ENCODE measurements at regions not wholly inside any gene's neighbourhood (a gene's known extent, or its start where the extent isn't known, plus 50 kb on each side); places are given as distances from the start of the nearest gene placed in this dataset.

- no peak for TF ChIP-seq CTCF (IDR thresholded peaks at IDR 0.05; ENCODE audit: unreplicated experiment in 3 of 3)
- no peaks in the 10 kb centered on the region for H3K9me3 Mint-ChIP-seq
- H3K4me1 Mint-ChIP-seq = peaks cover 16% of the 10 kb centered on the region
- peaks cover 16% of the 10 kb centered on the region for H3K27me3 Mint-ChIP-seq (ENCODE audit: low read depth)
- H3K4me3 Mint-ChIP-seq = no peak overlapping the region
- H3K27ac Mint-ChIP-seq = no peak overlapping the region
- no peaks in the 10 kb centered on the region for H3K36me3 Mint-ChIP-seq (ENCODE audit: low read depth)
These were observed 314.7 kb downstream of the HAPSTR1 start for GRCh38 chr16:9406038-9406712.

- Mint-ChIP-seq H3K4me1 (peaks cover 16% of the 10 kb centered on the region), H3K4me3 (no peak overlapping the region), H3K27me3 (ENCODE audit: low read depth) (peaks cover 22% of the 10 kb centered on the region), H3K27ac (no peak overlapping the region), H3K36me3 (ENCODE audit: low read depth) (no peaks in the 10 kb centered on the region), H3K9me3 (no peaks in the 10 kb centered on the region)
- TF ChIP-seq CTCF (IDR thresholded peaks at IDR 0.05; ENCODE audit: unreplicated experiment in 3 of 3) = no peak
These were observed 315.8 kb downstream of the HAPSTR1 start for GRCh38 chr16:9407206-9407758.

- Mint-ChIP-seq H3K4me3 (no peak overlapping the region), H3K9me3 (no peaks in the 10 kb centered on the region), H3K4me1 (peaks cover 16% of the 10 kb centered on the region), H3K36me3 (ENCODE audit: low read depth) (no peaks in the 10 kb centered on the region), H3K27ac (no peak overlapping the region), H3K27me3 (ENCODE audit: low read depth) (peaks cover 22% of the 10 kb centered on the region)
- TF ChIP-seq CTCF (IDR thresholded peaks at IDR 0.05; ENCODE audit: unreplicated experiment in 3 of 3) = no peak
These were observed 316.9 kb downstream of the HAPSTR1 start for GRCh38 chr16:9408297-9408878.

DNA sequence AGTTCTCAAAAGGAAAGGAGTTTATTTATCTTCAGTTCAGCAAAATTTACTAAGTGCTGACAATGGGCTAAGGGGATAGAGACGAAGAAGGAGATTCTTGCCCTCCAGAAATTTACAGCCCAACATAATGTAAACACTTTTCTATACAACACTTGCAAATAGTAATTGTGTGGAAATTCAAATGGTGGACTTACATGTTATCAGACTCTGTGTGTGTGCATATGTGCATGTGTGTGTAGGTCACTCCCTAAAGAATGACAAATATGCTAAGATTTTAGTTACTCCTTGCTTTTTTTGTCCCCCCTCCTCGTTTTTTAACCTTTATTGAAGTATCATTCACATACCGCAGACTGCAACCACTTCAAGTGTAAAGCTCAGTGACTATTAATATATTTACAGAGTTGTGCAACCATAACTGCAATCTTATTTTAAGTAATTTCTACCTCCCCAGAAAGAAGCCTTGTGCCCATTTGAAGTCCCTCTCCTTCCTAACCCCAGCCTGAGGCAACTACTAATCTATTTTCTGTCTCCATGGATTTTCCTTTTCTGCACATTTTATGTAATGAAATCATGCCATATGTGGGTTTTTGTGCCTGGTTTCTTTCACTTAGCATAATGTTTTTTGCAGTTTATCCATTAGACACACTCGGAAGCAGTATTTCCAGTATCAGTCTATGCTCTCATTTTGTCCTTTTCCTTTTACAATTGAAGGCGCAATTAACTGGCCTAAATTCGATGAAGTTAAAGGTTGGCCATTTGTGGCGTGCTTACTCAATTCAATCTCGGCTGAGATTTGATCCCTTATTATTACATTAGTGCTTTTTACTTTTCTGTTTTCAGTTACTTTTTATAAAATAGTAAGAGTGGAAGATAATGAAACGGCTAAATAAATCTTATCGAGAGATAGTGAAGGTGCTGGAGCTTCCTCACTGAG, 318.4 kb downstream of the HAPSTR1 start:
- no peaks in the 10 kb centered on the region for H3K9me3 Mint-ChIP-seq
- no peak for TF ChIP-seq CTCF (IDR thresholded peaks at IDR 0.05; ENCODE audit: unreplicated experiment in 3 of 3)
- H3K27me3 Mint-ChIP-seq (ENCODE audit: low read depth) = peaks cover 10% of the 10 kb centered on the region
- no peak overlapping the region for H3K4me3 Mint-ChIP-seq
- H3K4me1 Mint-ChIP-seq = peaks cover 16% of the 10 kb centered on the region
- no peaks in the 10 kb centered on the region for H3K36me3 Mint-ChIP-seq (ENCODE audit: low read depth)
- H3K27ac Mint-ChIP-seq = peak overlapping the region in 1 of 3 experiments; percentile 14

- no peak overlapping the region for H3K27ac Mint-ChIP-seq
- H3K9me3 Mint-ChIP-seq = peaks cover 3% of the 10 kb centered on the region
- TF ChIP-seq CTCF (IDR thresholded peaks at IDR 0.05; ENCODE audit: unreplicated experiment in 3 of 3) = no peak
- no peak overlapping the region for H3K4me3 Mint-ChIP-seq
- H3K27me3 Mint-ChIP-seq (ENCODE audit: low read depth) = peaks cover 16% of the 10 kb centered on the region
- peaks cover 16% of the 10 kb centered on the region for H3K4me1 Mint-ChIP-seq
- H3K36me3 Mint-ChIP-seq (ENCODE audit: low read depth) = no peaks in the 10 kb centered on the region
These were observed 320.0 kb downstream of the HAPSTR1 start for GRCh38 chr16:9411426-9411825.
